ENCODE measurements at regions not wholly inside any gene's neighbourhood (a gene's known extent, or its start where the extent isn't known, plus 50 kb on each side); places are given as distances from the start of the nearest gene placed in this dataset.

DNA sequence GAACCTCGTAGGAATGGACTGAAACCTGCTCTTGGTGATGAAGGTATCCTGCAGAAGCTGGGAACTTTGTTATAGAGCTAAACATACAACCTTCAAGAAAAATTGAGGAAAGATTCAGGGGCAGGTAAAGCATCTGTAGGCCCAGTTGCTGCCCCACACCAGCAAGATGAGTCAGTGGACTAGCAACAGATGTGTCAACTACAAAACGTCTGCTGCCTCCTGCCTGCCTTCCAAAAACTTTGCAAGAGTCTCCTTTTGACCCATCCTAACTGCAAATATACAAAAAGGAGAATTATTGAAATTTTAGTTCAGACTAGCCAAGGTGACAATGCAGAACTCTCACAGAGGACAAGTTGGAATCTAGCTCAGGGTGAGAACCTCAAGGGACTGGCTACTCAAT is 60.9 kb upstream of the TMTC1 start:
- no peak for DNase-seq

DNA sequence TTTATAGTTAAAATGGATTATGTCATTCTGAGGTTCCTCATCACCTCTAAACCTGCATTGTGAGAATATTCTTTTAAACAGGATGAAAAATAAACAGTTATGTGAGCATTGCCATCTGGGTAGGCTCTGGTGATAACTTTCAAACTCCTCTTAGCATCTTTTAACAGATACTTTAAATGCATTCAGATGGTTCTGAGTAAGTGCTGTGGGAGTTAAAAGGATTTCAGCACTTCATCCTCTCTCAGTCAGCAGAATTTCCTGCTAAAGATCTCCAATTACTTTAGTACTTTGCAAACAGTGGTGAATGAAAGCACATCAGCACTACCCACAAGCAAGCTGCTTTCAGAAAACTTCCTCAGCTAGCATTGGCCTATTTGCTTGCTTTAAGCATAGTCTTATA is 59.3 kb upstream of the TMTC1 start:
- DNase-seq, result no peak

DNA sequence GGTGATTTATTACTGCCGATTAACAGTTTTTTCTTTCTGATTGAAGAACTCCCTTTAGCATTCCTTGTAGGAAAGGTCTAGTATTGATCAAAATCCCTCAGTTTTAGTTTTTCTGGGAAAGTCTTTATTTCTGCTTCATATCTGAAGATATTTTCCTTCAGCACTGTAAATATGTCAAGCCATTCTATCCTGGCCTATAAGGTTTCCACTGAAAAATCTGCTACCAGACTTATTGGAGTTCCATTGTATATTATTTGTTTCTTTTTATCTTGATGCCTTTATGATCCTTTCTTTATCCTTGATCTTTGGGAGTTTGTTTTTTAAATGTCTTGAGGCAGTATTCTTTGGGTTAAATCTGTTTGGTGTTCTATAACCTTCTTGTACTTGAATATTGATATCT is 55.0 kb upstream of the TMTC1 start:
- DNase-seq, result no peak

All from suppressor macrophage treated with lipopolysaccharide for 4 hours (primary cell).